Mesothelial cell of epicardium (in vitro differentiated cells): ENCODE measurements at regions not wholly inside any gene's neighbourhood (a gene's known extent, or its start where the extent isn't known, plus 50 kb on each side); places are given as distances from the start of the nearest gene placed in this dataset.

Source experiments
- DNase-seq, 2 experiments: peaks; one replicate each; pipeline ENCODE4 v3.0.0; 2021; ENCODE audit warnings: low spot score in 2 of 2; ENCODE audit not compliant: unreplicated experiment in 2 of 2
- H3K27ac Mint-ChIP-seq: 2 replicates; pipeline ENCODE4 v1.8.0; 2021; ENCODE audit warnings: mixed read lengths
- H3K27me3 Mint-ChIP-seq: 2 replicates; pipeline ENCODE4 v1.8.0; 2021; ENCODE audit warnings: low read depth, mixed read lengths
- H3K36me3 Mint-ChIP-seq: 2 replicates; pipeline ENCODE4 v1.8.0; 2021; ENCODE audit warnings: mixed read lengths
- H3K4me1 Mint-ChIP-seq: 2 replicates; pipeline ENCODE4 v1.8.0; 2021; ENCODE audit warnings: mixed read lengths
- H3K4me3 Mint-ChIP-seq: 2 replicates; pipeline ENCODE4 v1.8.0; 2021; ENCODE audit warnings: mild to moderate bottlenecking, moderate library complexity, mixed read lengths
- H3K9me3 Mint-ChIP-seq: 2 replicates; pipeline ENCODE4 v1.8.0; 2021; ENCODE audit warnings: mixed read lengths
- CTCF ChIP-seq: fragments of 200-600 bp; sonication (generic); IDR thresholded peaks from one replicate; pipeline ENCODE4 v1.5.0; 2021; ENCODE audit warnings: antibody characterized with exemption; ENCODE audit not compliant: unreplicated experiment

DNA sequence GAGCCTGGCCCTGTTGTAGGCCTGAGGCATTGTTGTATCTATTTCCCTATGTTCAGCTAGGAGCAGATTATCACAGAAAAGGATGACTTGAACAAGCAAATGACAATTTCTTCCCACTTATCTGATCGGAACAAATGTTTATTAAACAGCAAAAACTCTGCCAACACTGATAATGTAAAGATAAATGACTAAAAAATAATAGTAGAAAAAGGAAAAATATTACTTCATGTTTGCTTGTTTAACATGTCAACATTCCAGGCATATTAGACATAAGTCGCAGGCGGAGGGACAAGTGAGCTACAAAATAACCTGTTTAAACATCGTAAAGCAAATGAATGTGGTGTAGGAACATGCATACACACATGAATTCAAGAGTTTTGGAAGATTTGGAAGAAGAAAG, 257.9 kb downstream of the TMX3 start:
- no peak overlapping the region for H3K4me3 Mint-ChIP-seq
- H3K9me3 Mint-ChIP-seq = peaks cover 12% of the 10 kb centered on the region
- DNase-seq = no peak
- no peak overlapping the region for H3K27ac Mint-ChIP-seq
- no peaks in the 10 kb centered on the region for H3K36me3 Mint-ChIP-seq
- TF ChIP-seq CTCF = no peak
- no peaks in the 10 kb centered on the region for H3K27me3 Mint-ChIP-seq
- peaks cover 4% of the 10 kb centered on the region for H3K4me1 Mint-ChIP-seq

GRCh38 chr18:68455229-68455603, 259.7 kb downstream of the TMX3 start:
- H3K36me3 Mint-ChIP-seq = no peaks in the 10 kb centered on the region
- H3K4me1 Mint-ChIP-seq = peaks cover 4% of the 10 kb centered on the region
- no peak for DNase-seq
- no peak overlapping the region for H3K4me3 Mint-ChIP-seq
- peaks cover 12% of the 10 kb centered on the region for H3K9me3 Mint-ChIP-seq
- no peaks in the 10 kb centered on the region for H3K27me3 Mint-ChIP-seq
- TF ChIP-seq CTCF = no peak
- H3K27ac Mint-ChIP-seq = no peak overlapping the region

- no peaks in the 10 kb centered on the region for H3K36me3 Mint-ChIP-seq
- no peak overlapping the region for H3K4me3 Mint-ChIP-seq
- no peak for TF ChIP-seq CTCF
- no peaks in the 10 kb centered on the region for H3K27me3 Mint-ChIP-seq
- DNase-seq = no peak
- H3K27ac Mint-ChIP-seq = no peak overlapping the region
- H3K9me3 Mint-ChIP-seq = peaks cover 12% of the 10 kb centered on the region
- peaks cover 4% of the 10 kb centered on the region for H3K4me1 Mint-ChIP-seq
Observed at GRCh38 chr18:68454511-68455228, 260.2 kb downstream of the TMX3 start.

- no peaks in the 10 kb centered on the region for H3K27me3 Mint-ChIP-seq
- DNase-seq = no peak
Observed at GRCh38 chr18:68449292-68449691, 265.6 kb downstream of the TMX3 start.

DNA sequence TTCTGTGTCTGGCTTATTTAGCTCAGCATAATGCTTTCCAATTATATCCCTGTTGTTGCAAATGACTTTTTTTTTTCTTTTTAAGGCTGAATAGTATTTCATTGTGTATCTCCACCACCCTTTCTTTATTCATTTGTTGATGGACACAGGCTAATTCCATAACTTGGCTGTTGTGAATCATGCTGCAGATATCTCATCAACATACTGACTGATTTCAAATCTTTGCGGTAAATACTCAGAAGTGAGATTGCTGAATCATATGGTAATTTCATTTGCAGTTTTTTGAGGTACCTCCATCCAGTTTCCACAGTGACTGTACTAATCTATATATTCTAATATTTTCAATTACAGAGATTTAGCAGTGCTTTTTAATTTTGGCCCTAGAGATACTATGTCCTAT, 266.2 kb downstream of the TMX3 start:
- TF ChIP-seq CTCF = no peak
- no peaks in the 10 kb centered on the region for H3K27me3 Mint-ChIP-seq
- H3K9me3 Mint-ChIP-seq = peaks cover under 1% of the 10 kb centered on the region
- no peak for DNase-seq
- no peak overlapping the region for H3K27ac Mint-ChIP-seq
- H3K36me3 Mint-ChIP-seq = no peaks in the 10 kb centered on the region
- H3K4me1 Mint-ChIP-seq = no peaks in the 10 kb centered on the region
- H3K4me3 Mint-ChIP-seq = no peak overlapping the region

More at GRCh38 chr18:68449292-68449691, 265.6 kb downstream of the TMX3 start:
- Mint-ChIP-seq H3K27ac (no peak overlapping the region), H3K4me3 (no peak overlapping the region), H3K4me1 (no peaks in the 10 kb centered on the region), H3K9me3 (peaks cover 6% of the 10 kb centered on the region), H3K36me3 (no peaks in the 10 kb centered on the region)
- TF ChIP-seq CTCF = no peak
